ENCODE measurements at regions not wholly inside any gene's neighbourhood (a gene's known extent, or its start where the extent isn't known, plus 50 kb on each side); places are given as distances from the start of the nearest gene placed in this dataset.

GRCh38 chr5:164608507-164608906 is 1103.1 kb downstream of the MAT2B start:
- no peak for TF ChIP-seq PREB (CRISPR knock-in tag; IDR thresholded peaks at IDR 0.05; ENCODE audit: borderline replicate concordance)
- no peak for TF ChIP-seq CTCF (IDR thresholded peaks at IDR 0.05)
- no peak for TF ChIP-seq ZNF532 (CRISPR knock-in tag; IDR thresholded peaks at IDR 0.05; ENCODE audit: borderline replicate concordance)
- TF ChIP-seq, protein P1, sequence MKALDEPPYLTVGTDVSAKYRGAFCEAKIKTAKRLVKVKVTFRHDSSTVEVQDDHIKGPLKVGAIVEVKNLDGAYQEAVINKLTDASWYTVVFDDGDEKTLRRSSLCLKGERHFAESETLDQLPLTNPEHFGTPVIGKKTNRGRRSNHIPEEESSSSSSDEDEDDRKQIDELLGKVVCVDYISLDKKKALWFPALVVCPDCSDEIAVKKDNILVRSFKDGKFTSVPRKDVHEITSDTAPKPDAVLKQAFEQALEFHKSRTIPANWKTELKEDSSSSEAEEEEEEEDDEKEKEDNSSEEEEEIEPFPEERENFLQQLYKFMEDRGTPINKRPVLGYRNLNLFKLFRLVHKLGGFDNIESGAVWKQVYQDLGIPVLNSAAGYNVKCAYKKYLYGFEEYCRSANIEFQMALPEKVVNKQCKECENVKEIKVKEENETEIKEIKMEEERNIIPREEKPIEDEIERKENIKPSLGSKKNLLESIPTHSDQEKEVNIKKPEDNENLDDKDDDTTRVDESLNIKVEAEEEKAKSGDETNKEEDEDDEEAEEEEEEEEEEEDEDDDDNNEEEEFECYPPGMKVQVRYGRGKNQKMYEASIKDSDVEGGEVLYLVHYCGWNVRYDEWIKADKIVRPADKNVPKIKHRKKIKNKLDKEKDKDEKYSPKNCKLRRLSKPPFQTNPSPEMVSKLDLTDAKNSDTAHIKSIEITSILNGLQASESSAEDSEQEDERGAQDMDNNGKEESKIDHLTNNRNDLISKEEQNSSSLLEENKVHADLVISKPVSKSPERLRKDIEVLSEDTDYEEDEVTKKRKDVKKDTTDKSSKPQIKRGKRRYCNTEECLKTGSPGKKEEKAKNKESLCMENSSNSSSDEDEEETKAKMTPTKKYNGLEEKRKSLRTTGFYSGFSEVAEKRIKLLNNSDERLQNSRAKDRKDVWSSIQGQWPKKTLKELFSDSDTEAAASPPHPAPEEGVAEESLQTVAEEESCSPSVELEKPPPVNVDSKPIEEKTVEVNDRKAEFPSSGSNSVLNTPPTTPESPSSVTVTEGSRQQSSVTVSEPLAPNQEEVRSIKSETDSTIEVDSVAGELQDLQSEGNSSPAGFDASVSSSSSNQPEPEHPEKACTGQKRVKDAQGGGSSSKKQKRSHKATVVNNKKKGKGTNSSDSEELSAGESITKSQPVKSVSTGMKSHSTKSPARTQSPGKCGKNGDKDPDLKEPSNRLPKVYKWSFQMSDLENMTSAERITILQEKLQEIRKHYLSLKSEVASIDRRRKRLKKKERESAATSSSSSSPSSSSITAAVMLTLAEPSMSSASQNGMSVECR (CRISPR knock-in tag; IDR thresholded peaks at IDR 0.05; ENCODE audit: borderline replicate concordance), result no peak
- TF ChIP-seq NR2C2 (CRISPR knock-in tag; IDR thresholded peaks at IDR 0.05), result no peak
- no peak for TF ChIP-seq CREB1 (CRISPR knock-in tag; IDR thresholded peaks at IDR 0.05)
- TF ChIP-seq TEAD4 (CRISPR knock-in tag; IDR thresholded peaks at IDR 0.05), result no peak
- no peak for TF ChIP-seq MAX (CRISPR knock-in tag; IDR thresholded peaks at IDR 0.05)
- no peak for TF ChIP-seq IRF1 (CRISPR knock-in tag; IDR thresholded peaks at IDR 0.05)
